WERI-Rb-1 (cell line): ENCODE measurements at regions not wholly inside any gene's neighbourhood (a gene's known extent, or its start where the extent isn't known, plus 50 kb on each side); places are given as distances from the start of the nearest gene placed in this dataset.
"Not testable (repeated sequence)": the region's sequence is repeated elsewhere in the genome, so short reads cannot be mapped to it uniquely, and the experiment has no call there.

ENCODE experiments used
- DNase-seq: peaks from one replicate; pipeline ENCODE4 v3.0.0-alpha.2; 2020
- H3K27ac ChIP-seq: fragments of 250-450 bp; sonication (Bioruptor Pico); 2 replicates; pipeline ENCODE4 v1.5.1; 2020; ENCODE audit warnings: mild to moderate bottlenecking, moderate library complexity
- H3K27me3 ChIP-seq: fragments of 250-450 bp; sonication (Bioruptor Pico); 2 replicates; pipeline ENCODE4 v1.5.1; 2021; ENCODE audit warnings: mild to moderate bottlenecking, low read depth, moderate library complexity; ENCODE audit not compliant: insufficient read depth, severe bottlenecking
- H3K36me3 ChIP-seq: fragments of 250-450 bp; sonication (Bioruptor Pico); 2 replicates; pipeline ENCODE4 v1.5.1; 2020; ENCODE audit warnings: mild to moderate bottlenecking, moderate library complexity
- H3K4me3 ChIP-seq: 2 replicates; pipeline ENCODE4 v1.5.1; 2011; ENCODE audit warnings: low read depth, mild to moderate bottlenecking, control low read depth, low read length
- H3K9me3 ChIP-seq: fragments of 250-450 bp; sonication (Bioruptor Pico); 2 replicates; pipeline ENCODE4 v1.5.1; 2021; ENCODE audit warnings: mild to moderate bottlenecking, moderate library complexity; ENCODE audit not compliant: severe bottlenecking
- CTCF ChIP-seq: IDR thresholded peaks from 2 replicates; pipeline ENCODE4 v1.5.1; 2011; ENCODE audit warnings: low read depth, mild to moderate bottlenecking, control low read depth, inconsistent platforms, low read length

DNA sequence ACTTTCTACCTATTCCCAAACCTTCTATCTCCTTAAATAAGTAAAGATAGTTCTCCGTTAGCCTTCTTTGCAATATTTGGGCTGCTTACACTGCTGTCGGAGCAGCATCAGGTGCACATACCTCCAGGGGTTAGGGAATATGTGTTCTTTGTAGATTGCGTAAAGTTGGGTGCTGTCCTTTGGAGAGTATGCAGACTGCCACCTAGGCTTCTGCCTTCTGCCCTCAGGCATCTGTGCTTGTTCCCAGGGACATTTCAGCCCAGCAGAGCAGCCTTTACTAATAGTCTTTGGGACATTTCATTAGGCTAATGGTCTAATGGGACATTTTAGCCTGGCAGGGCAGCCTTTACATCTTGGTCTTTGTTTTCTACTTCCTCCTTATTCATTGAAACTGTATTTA lies 260.6 kb downstream of the TPBG start:
- DNase-seq = no peak
- H3K4me3 ChIP-seq = no peak overlapping the region
- H3K27me3 ChIP-seq = no peaks in the 10 kb centered on the region
- no peaks in the 10 kb centered on the region for H3K36me3 ChIP-seq
- TF ChIP-seq CTCF = no peak
- H3K27ac ChIP-seq = no peak overlapping the region
- no peaks in the 10 kb centered on the region for H3K9me3 ChIP-seq

GRCh38 chr6:82626946-82627345 lies 263.3 kb downstream of the TPBG start:
- H3K27ac ChIP-seq, H3K36me3 ChIP-seq, H3K4me3 ChIP-seq, H3K9me3 ChIP-seq, H3K27me3 ChIP-seq, DNase-seq: not testable (repeated sequence)

GRCh38 chr6:82629921-82630320 lies 266.3 kb downstream of the TPBG start:
- Histone ChIP-seq H3K27ac (no peak overlapping the region), H3K27me3 (no peaks in the 10 kb centered on the region), H3K36me3 (no peaks in the 10 kb centered on the region), H3K4me3 (no peak overlapping the region), H3K9me3 (no peaks in the 10 kb centered on the region)
- DNase-seq = no peak
- no peak for TF ChIP-seq CTCF

- Histone ChIP-seq H3K27ac (no peak overlapping the region), H3K4me3 (no peak overlapping the region), H3K27me3 (no peaks in the 10 kb centered on the region), H3K36me3 (no peaks in the 10 kb centered on the region), H3K9me3 (no peaks in the 10 kb centered on the region)
- no peak for TF ChIP-seq CTCF
- DNase-seq = no peak
Measured at GRCh38 chr6:82641677-82642076, 278.1 kb downstream of the TPBG start.

- Histone ChIP-seq H3K27ac (no peak overlapping the region), H3K27me3 (no peaks in the 10 kb centered on the region), H3K9me3 (no peaks in the 10 kb centered on the region), H3K36me3 (no peaks in the 10 kb centered on the region), H3K4me3 (no peak overlapping the region)
- TF ChIP-seq CTCF = no peak
- no peak for DNase-seq
Measured at GRCh38 chr6:82645536-82646230, 282.1 kb downstream of the TPBG start.

DNA sequence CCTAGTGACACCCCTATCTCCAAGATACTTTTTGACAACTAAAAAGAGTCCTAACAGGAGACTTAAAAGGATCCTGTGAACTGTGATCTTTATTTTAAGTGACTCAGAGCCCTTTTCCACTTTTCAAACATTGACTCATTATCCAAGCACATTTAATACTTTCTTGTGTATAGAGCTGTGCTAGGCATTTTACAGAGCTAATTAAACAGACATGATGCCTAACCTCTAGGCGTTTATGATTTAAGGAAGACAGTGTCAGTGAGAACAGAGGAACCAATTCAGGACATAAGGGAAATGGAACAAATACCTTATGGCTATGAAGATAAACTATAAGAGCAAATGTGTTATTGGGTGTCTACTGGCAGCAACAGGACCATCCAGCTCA lies 282.6 kb downstream of the TPBG start:
- no peaks in the 10 kb centered on the region for H3K27me3 ChIP-seq
- H3K27ac ChIP-seq = no peak overlapping the region
- TF ChIP-seq CTCF = no peak
- no peaks in the 10 kb centered on the region for H3K36me3 ChIP-seq
- H3K9me3 ChIP-seq = no peaks in the 10 kb centered on the region
- no peak overlapping the region for H3K4me3 ChIP-seq
- DNase-seq = no peak
